ENCODE measurements at regions not wholly inside any gene's neighbourhood (a gene's known extent, or its start where the extent isn't known, plus 50 kb on each side); places are given as distances from the start of the nearest gene placed in this dataset.

DNA sequence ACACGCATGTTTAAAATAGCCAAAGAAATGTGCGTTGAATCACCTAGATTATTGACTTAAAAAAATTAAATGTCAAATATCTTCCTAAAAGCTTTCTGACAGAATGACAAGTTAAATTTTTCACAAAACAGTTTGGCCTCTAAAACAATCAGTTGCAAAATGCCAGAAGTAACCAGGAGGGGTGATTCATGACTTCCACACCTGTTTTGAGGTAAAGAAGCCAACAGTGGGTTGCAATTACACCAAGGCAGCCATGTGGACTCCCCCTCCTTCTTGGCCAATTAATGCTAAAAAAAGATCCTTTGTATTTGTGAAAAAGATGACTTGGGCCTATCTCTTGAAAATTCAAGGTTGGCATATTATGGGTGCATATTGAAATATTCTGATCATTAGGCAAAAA, 424.8 kb downstream of the CBLN4 start:
- no peak overlapping the region for H3K4me3 Mint-ChIP-seq (ENCODE audit: unreplicated experiment)
- TF ChIP-seq, protein P1, sequence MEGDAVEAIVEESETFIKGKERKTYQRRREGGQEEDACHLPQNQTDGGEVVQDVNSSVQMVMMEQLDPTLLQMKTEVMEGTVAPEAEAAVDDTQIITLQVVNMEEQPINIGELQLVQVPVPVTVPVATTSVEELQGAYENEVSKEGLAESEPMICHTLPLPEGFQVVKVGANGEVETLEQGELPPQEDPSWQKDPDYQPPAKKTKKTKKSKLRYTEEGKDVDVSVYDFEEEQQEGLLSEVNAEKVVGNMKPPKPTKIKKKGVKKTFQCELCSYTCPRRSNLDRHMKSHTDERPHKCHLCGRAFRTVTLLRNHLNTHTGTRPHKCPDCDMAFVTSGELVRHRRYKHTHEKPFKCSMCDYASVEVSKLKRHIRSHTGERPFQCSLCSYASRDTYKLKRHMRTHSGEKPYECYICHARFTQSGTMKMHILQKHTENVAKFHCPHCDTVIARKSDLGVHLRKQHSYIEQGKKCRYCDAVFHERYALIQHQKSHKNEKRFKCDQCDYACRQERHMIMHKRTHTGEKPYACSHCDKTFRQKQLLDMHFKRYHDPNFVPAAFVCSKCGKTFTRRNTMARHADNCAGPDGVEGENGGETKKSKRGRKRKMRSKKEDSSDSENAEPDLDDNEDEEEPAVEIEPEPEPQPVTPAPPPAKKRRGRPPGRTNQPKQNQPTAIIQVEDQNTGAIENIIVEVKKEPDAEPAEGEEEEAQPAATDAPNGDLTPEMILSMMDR (IDR thresholded peaks at IDR 0.05; ENCODE audit: insufficient read depth in 1 of 2, low read depth in 1 of 2, low read length in 1 of 2, severe bottlenecking in 1 of 2, unreplicated experiment in 1 of 2): no peak

DNA sequence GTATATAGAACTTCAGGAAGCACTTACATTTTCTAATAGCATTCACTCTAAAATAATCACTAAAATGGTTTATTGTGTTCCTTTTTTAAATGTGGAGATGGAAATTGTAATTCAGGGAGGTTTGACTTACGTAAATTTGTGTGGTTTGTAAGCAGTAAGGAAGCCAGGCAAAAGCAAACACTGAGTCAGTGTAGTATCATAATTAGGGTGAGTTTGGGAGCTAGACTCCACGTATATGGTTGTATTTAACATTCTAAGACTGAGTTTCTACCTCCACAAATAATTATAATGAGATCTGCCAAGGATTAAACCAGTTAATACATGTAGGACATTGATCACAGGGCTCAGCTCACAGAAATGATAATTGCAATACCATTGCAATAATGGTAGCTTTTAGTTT, 425.5 kb downstream of the CBLN4 start:
- TF ChIP-seq, protein P1 (IDR thresholded peaks at IDR 0.05; ENCODE audit: insufficient read depth in 1 of 2, low read depth in 1 of 2, low read length in 1 of 2, severe bottlenecking in 1 of 2, unreplicated experiment in 1 of 2): no peak
- Mint-ChIP-seq H3K36me3 (ENCODE audit: insufficient read depth, unreplicated experiment) (no peaks in the 10 kb centered on the region), H3K27ac (ENCODE audit: unreplicated experiment) (no peak overlapping the region), H3K4me1 (ENCODE audit: low read depth, unreplicated experiment) (no peaks in the 10 kb centered on the region), H3K27me3 (ENCODE audit: insufficient read depth, unreplicated experiment) (peaks cover 7% of the 10 kb centered on the region), H3K4me3 (ENCODE audit: unreplicated experiment) (no peak overlapping the region), H3K9me3 (ENCODE audit: unreplicated experiment) (no peaks in the 10 kb centered on the region)
- POLR2A ChIA-PET: no interaction called here
- Histone ChIP-seq H3K36me3 (ENCODE audit: control insufficient read depth, insufficient read depth, low read length) (no peaks in the 10 kb centered on the region), H3K27me3 (replicated peaks; ENCODE audit: control insufficient read depth, insufficient read depth, low read length) (no peaks in the 10 kb centered on the region), H3K4me3 (ENCODE audit: low read depth, low read length) (no peak overlapping the region), H3K4me1 (no peaks in the 10 kb centered on the region), H3K9me3 (no peaks in the 10 kb centered on the region)
- BruUV-seq (replicated peaks): no TSS peak
- CTCF ChIA-PET: no interaction called here
- no peak for DNase-seq
- intact Hi-C loops (cut with micrococcal nuclease; ENCODE audit: unreplicated experiment): no loop called here

More for the DNA sequence above, 424.8 kb downstream of the CBLN4 start:
- ChIA-PET POLR2A (no interaction called here), CTCF (no interaction called here)
- H3K36me3 Mint-ChIP-seq (ENCODE audit: insufficient read depth, unreplicated experiment): no peaks in the 10 kb centered on the region
- no peak for DNase-seq
- no peaks in the 10 kb centered on the region for H3K4me1 ChIP-seq
- no peaks in the 10 kb centered on the region for H3K9me3 Mint-ChIP-seq (ENCODE audit: unreplicated experiment)
- no peak overlapping the region for H3K4me3 ChIP-seq (ENCODE audit: low read depth, low read length)
- no peaks in the 10 kb centered on the region for H3K27me3 ChIP-seq (replicated peaks; ENCODE audit: control insufficient read depth, insufficient read depth, low read length)
- BruUV-seq (replicated peaks): no TSS peak
- H3K27me3 Mint-ChIP-seq (ENCODE audit: insufficient read depth, unreplicated experiment): peaks cover 7% of the 10 kb centered on the region
- H3K9me3 ChIP-seq: no peaks in the 10 kb centered on the region
- no peak overlapping the region for H3K27ac Mint-ChIP-seq (ENCODE audit: unreplicated experiment)
- intact Hi-C loops (cut with micrococcal nuclease; ENCODE audit: unreplicated experiment): no loop called here
- H3K36me3 ChIP-seq (ENCODE audit: control insufficient read depth, insufficient read depth, low read length): no peaks in the 10 kb centered on the region
- H3K4me1 Mint-ChIP-seq (ENCODE audit: low read depth, unreplicated experiment): no peaks in the 10 kb centered on the region

DNA sequence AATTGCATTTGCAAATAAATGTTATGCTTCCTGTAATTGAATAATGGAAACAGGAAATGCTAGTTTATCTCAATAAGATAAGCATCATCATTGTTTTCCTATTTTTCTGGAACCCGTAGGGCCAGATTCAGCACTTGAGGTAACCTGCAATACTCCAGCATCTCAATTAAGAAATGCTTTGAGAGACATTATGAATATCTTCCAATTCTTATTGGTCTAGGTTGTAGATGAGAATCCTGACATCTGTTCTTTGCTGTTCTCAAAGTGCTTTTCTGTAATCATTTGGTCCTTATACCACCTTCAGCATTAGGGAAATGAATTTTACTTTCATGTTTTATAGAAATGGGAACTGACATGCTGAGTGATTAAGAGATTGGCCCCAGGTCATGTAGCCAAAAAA, 428.3 kb downstream of the CBLN4 start:
- Mint-ChIP-seq H3K9me3 (ENCODE audit: unreplicated experiment) (no peaks in the 10 kb centered on the region), H3K4me1 (ENCODE audit: low read depth, unreplicated experiment) (no peaks in the 10 kb centered on the region), H3K36me3 (ENCODE audit: insufficient read depth, unreplicated experiment) (no peaks in the 10 kb centered on the region), H3K4me3 (ENCODE audit: unreplicated experiment) (no peak overlapping the region), H3K27me3 (ENCODE audit: insufficient read depth, unreplicated experiment) (peaks cover 3% of the 10 kb centered on the region), H3K27ac (ENCODE audit: unreplicated experiment) (no peak overlapping the region)
- no peaks in the 10 kb centered on the region for H3K9me3 ChIP-seq
- H3K4me3 ChIP-seq (ENCODE audit: low read depth, low read length): no peak overlapping the region
- TF ChIP-seq, protein P1 (IDR thresholded peaks at IDR 0.05; ENCODE audit: insufficient read depth in 1 of 2, low read depth in 1 of 2, low read length in 1 of 2, severe bottlenecking in 1 of 2, unreplicated experiment in 1 of 2): no peak
- no peak for DNase-seq
- ChIA-PET POLR2A (no interaction called here), CTCF (no interaction called here)
- BruUV-seq (replicated peaks): no TSS peak
- H3K4me1 ChIP-seq: no peaks in the 10 kb centered on the region
- intact Hi-C loops (cut with micrococcal nuclease; ENCODE audit: unreplicated experiment): no loop called here
- no peaks in the 10 kb centered on the region for H3K36me3 ChIP-seq (ENCODE audit: control insufficient read depth, insufficient read depth, low read length)
- no peaks in the 10 kb centered on the region for H3K27me3 ChIP-seq (replicated peaks; ENCODE audit: control insufficient read depth, insufficient read depth, low read length)

Measured in Caco-2 (cell line).